GM18868 (cell line): ENCODE measurements at regions not wholly inside any gene's neighbourhood (a gene's known extent, or its start where the extent isn't known, plus 50 kb on each side); places are given as distances from the start of the nearest gene placed in this dataset.
A peak's percentile ranks its signal among the peaks of the same experiment; 100 is the strongest.

Experiments used
- ATAC-seq: cut with Tn5 transposase; IDR thresholded peaks from one replicate; pipeline ENCODE4 v1.9.1; 2021; ENCODE audit warnings: mild to moderate bottlenecking, moderate library complexity; ENCODE audit not compliant: unreplicated experiment

GRCh38 chr16:63361032-63361624 lies 1324.9 kb upstream of the CDH8 start:
- peak; percentile 92 for ATAC-seq

DNA sequence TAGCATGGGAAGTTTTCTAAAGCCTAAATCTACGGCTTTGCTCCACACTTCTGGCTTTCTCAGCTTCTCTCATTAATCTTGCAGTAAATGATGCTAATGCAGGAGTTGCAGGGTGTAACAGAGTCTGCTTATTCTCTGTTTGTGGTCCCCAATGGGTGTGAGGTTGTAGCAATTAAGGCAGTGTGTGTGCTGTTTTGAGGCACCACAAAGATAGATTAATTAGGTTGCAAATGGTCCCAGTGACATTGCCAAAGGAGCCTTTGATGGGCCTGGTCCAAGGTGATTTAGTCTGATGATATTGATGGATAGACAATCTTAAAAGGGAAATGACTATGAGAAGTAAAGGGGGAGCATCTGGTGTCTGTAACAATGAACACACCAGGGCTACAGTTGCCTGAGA lies 1313.7 kb upstream of the CDH8 start:
- ATAC-seq = no peak

DNA sequence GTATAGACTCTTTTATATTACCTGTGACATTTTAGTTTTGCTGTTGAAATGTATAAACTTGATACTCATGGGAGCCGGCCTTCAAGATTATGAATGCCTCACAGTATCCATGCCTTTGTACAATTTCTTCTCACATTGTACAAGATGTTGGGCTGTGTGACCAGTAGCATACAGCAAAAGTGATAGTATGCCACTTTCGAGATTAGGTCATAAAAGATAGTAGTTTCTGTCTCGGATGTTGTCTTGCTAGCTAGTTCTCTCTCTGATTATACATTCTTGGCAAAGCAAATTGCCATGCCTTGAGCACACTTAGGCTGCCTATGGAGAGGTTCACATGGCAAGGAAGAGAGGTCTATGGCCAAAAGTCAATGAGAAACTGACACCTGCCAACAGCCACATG lies 1309.8 kb upstream of the CDH8 start:
- ATAC-seq = no peak

- ATAC-seq = no peak
Measured at GRCh38 chr16:63337264-63337663, 1301.0 kb upstream of the CDH8 start.

DNA sequence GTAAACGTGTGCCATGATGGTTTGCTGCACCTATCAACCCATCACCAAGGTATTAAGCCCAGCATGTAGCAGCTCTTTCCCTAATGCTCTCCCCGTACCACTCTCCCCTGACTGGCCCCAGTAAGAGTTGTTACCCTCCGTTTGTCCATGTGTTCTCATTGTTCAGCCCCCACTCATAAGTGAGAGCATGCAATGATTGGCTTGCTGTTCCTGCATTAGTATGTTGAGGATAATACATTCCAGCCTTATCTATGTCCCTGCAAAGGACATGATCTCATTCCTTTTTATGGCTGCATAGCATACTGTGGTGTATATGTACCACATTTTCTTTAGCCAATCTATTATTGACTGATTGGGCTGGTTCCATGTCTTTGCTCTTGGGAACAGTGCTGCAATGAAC lies 1294.9 kb upstream of the CDH8 start:
- no peak for ATAC-seq

DNA sequence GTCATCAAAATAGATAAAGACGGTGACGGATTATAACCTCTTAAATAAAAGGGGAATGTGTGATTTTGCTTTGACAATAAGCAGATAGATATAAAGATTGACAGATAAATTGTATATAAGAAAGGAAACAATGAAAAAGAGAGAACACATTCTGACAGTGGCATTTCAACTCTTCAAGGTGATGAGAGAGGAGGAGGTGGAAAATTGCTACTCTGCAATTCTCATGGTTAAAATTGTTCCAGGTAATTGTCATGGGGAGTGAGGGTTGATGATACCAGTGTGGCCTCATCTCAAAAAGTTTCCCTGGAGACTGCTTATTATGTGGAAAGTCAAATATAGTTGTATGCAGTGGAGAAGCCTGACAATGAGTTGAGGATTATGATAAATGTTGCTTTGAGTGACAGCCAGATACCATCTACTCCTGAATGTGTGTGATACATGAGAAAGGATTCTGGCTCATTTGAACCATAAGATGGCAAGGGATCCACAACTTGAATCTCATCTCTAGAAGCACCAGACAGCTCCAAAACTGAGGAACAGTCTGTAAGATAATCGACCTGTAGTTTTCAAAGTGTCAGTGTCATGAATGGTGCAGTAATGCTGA lies 1290.6 kb upstream of the CDH8 start:
- ATAC-seq = no peak

- ATAC-seq = no peak
Measured at GRCh38 chr16:63323722-63324705, 1287.8 kb upstream of the CDH8 start.

GRCh38 chr16:63323055-63323454 lies 1286.8 kb upstream of the CDH8 start:
- no peak for ATAC-seq

GRCh38 chr16:63315229-63315628 lies 1279.0 kb upstream of the CDH8 start:
- no peak for ATAC-seq

GRCh38 chr16:63312346-63312745 lies 1276.1 kb upstream of the CDH8 start:
- no peak for ATAC-seq

DNA sequence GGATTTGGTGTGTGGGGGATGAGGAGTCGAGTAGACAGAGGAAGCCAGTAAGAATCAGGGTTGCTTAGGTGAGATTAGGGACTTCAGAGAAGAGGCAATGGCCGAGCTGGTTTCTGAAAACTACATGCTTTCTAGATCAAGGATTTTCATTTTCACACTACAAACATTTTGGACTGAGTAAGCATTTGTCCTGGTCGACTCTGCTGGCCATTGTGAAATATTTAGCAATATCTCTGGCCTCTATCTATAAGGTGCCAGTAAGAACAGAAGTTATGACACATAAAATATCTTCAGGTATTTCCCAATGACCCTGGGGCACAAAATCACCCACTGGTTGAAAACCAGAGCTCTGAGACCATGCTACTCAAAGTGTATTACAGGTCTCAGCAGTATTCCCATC lies 1275.1 kb upstream of the CDH8 start:
- ATAC-seq = no peak

GRCh38 chr16:63302811-63303210 lies 1266.6 kb upstream of the CDH8 start:
- ATAC-seq = no peak

GRCh38 chr16:63301349-63301748 lies 1265.1 kb upstream of the CDH8 start:
- no peak for ATAC-seq

DNA sequence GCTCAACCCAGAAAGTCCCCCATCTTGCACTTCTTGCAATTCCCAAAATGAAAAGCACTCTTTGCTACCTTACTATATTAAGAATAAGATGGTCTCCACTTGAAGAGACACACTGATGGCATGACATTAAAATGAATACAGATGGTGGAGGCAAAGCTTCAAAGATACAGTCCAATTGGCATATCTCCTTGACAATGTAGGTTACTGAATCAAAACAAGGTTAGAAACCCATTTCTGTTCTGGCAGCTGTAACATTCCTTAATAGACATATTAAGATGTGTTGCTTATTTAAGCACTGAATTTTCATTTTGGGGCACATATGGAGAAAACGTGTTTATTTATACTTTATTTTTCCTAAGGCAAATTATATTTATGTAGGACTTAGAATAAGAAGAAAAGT lies 1262.8 kb upstream of the CDH8 start:
- ATAC-seq = no peak

- ATAC-seq = no peak
Measured at GRCh38 chr16:63292036-63292435, 1255.8 kb upstream of the CDH8 start.

DNA sequence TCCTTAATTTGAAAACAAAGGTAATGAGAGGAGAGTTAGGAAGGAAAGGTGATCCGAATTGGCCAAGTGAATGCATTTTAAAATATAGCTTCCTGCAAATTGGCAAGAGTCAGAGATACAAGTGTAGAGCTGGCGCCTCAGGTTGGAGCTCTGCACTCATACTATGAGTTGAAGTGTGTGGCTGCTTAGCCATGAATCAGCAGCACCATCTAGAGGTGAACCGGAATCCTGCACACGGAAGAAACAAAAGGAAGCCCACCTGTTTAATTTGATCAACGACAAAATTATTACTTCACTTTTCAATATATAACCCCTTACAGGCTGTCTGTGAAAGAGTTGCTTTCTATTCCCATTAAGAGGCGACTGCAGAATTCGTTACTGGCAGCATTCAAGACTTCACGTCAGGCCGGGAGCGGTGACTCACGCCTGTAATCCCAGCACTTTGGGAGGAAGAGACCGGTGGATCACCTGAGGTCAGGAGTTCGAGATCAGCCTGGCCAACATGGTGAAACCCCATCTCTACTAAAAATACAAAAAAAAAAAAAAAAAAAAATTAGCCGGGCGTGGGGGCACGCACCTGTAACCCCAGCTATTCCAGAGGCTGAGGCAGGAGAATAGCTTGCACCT lies 1253.7 kb upstream of the CDH8 start:
- peak; percentile 91 for ATAC-seq

GRCh38 chr16:63287401-63287800 lies 1251.2 kb upstream of the CDH8 start:
- ATAC-seq = no peak

GRCh38 chr16:63283721-63284120 lies 1247.5 kb upstream of the CDH8 start:
- no peak for ATAC-seq

GRCh38 chr16:63244631-63245030 lies 1208.4 kb upstream of the CDH8 start:
- no peak for ATAC-seq

- no peak for ATAC-seq
Measured at GRCh38 chr16:63241497-63242028, 1205.3 kb upstream of the CDH8 start.

GRCh38 chr16:63239065-63239570 lies 1202.9 kb upstream of the CDH8 start:
- no peak for ATAC-seq
